Fibroblast of mammary gland (primary cell): ENCODE measurements at regions not wholly inside any gene's neighbourhood (a gene's known extent, or its start where the extent isn't known, plus 50 kb on each side); places are given as distances from the start of the nearest gene placed in this dataset.

Experiments used
- DNase-seq: peaks from one replicate; pipeline ENCODE4 v3.0.0-alpha.2; 2010; ENCODE audit warnings: low read depth
- H3K4me3 ChIP-seq: 2 replicates; pipeline ENCODE4 v1.5.1; 2011; ENCODE audit warnings: low read depth, mild to moderate bottlenecking, low read length, moderate library complexity; ENCODE audit not compliant: control insufficient read depth
- CTCF ChIP-seq: conservative IDR thresholded peaks from 2 replicates; pipeline ENCODE4 v1.5.1; 2011; ENCODE audit warnings: low read depth, low read length, inconsistent platforms; ENCODE audit not compliant: control insufficient read depth, insufficient read depth

- no peak overlapping the region for H3K4me3 ChIP-seq
- peak; percentile 34 for DNase-seq
- TF ChIP-seq CTCF, result no peak
These were observed 115.8 kb upstream of the SETBP1 start for GRCh38 chr18:44564922-44565321.

GRCh38 chr18:44568342-44568741 is 112.3 kb upstream of the SETBP1 start:
- TF ChIP-seq CTCF, result no peak
- no peak for DNase-seq
- no peak overlapping the region for H3K4me3 ChIP-seq

- no peak overlapping the region for H3K4me3 ChIP-seq
- no peak for DNase-seq
- no peak for TF ChIP-seq CTCF
These were observed 111.7 kb upstream of the SETBP1 start for GRCh38 chr18:44568986-44569385.

GRCh38 chr18:44569391-44570055 is 111.2 kb upstream of the SETBP1 start:
- no peak overlapping the region for H3K4me3 ChIP-seq
- TF ChIP-seq CTCF, result no peak
- no peak for DNase-seq

- peak; percentile 68 for TF ChIP-seq CTCF
- peak; percentile 43 for DNase-seq
- no peak overlapping the region for H3K4me3 ChIP-seq
These were observed 101.5 kb upstream of the SETBP1 start for GRCh38 chr18:44579028-44579702.

- DNase-seq, result no peak
- H3K4me3 ChIP-seq, result no peak overlapping the region
- no peak for TF ChIP-seq CTCF
These were observed 100.9 kb upstream of the SETBP1 start for GRCh38 chr18:44579745-44580144.
